ENCODE measurements at regions not wholly inside any gene's neighbourhood (a gene's known extent, or its start where the extent isn't known, plus 50 kb on each side); places are given as distances from the start of the nearest gene placed in this dataset.

DNA sequence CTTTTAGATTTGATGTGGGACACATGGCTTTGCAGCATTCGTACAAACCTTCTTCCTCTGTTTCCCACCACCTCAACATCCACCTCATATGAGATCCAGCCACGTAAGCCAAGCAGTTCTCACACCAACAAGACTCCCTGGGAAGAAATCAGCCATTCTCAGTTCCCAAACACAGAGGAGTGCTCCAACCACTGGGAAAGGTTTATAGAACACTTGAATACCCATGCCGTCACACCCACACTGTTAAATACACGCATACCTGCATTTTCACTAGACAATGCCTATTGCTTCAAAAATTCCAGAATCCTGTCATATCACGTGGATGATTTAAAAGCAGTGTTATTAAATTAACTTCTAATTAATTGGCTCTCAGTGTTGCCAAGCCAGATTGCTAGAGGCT, 347.3 kb downstream of the ENC1 start:
- peaks cover 0 to 3% (median 2%) of the 10 kb centered on the region in 5 donors for H3K27me3 Mint-ChIP-seq
- no peak overlapping the region for H3K27ac Mint-ChIP-seq
- H3K9me3 Mint-ChIP-seq, result no peaks in the 10 kb centered on the region
- no peak for DNase-seq
- no peaks in the 10 kb centered on the region for H3K4me1 Mint-ChIP-seq
- POLR2A ChIA-PET, result no interaction called here
- ATAC-seq, result no peak
- H3K36me3 Mint-ChIP-seq, result no peaks in the 10 kb centered on the region
- H3K4me3 Mint-ChIP-seq, result no peak overlapping the region

GRCh38 chr5:74290634-74291241, 349.8 kb downstream of the ENC1 start:
- peaks cover 2 to 12% (median 3%) of the 10 kb centered on the region in 5 donors for H3K27me3 Mint-ChIP-seq
- POLR2A ChIA-PET, result no interaction called here
- DNase-seq, result no peak
- no peaks in the 10 kb centered on the region for H3K36me3 Mint-ChIP-seq
- no peak for ATAC-seq
- H3K9me3 Mint-ChIP-seq, result no peaks in the 10 kb centered on the region
- no peak overlapping the region for H3K4me3 Mint-ChIP-seq
- no peaks in the 10 kb centered on the region for H3K4me1 Mint-ChIP-seq
- no peak overlapping the region for H3K27ac Mint-ChIP-seq

DNA sequence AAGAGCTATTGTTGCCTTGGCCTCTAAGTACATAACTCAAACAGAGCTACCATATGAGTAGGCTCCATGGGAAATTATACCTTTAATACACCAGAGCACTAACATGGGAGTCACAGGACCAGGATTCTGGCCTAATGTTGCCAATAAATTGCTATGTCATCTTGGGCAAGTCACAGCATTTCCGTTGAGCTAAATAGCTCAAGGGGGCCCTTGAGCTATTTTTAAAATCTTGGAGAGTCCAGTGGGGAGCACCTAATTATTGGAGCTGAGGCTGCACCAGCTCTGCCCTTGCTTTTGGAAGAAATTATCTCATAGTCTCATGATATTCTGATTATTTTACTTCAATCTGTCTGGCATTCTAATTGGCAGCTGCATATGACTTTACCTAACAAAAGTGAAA, 350.8 kb downstream of the ENC1 start:
- H3K4me1 Mint-ChIP-seq, result no peaks in the 10 kb centered on the region
- no peak overlapping the region for H3K27ac Mint-ChIP-seq
- peaks cover 2 to 15% (median 5%) of the 10 kb centered on the region in 5 donors for H3K27me3 Mint-ChIP-seq
- no peaks in the 10 kb centered on the region for H3K36me3 Mint-ChIP-seq
- POLR2A ChIA-PET, result no interaction called here
- DNase-seq (no peak), ATAC-seq (no peak)
- no peak overlapping the region for H3K4me3 Mint-ChIP-seq
- no peaks in the 10 kb centered on the region for H3K9me3 Mint-ChIP-seq

- Mint-ChIP-seq H3K4me1 (no peaks in the 10 kb centered on the region), H3K27ac (no peak overlapping the region), H3K4me3 (no peak overlapping the region), H3K9me3 (no peaks in the 10 kb centered on the region), H3K36me3 (no peaks in the 10 kb centered on the region), H3K27me3 (peaks cover 2 to 20% (median 8%) of the 10 kb centered on the region in 5 donors)
- POLR2A ChIA-PET, result no interaction called here
- no peak for DNase-seq
- ATAC-seq, result no peak
These were observed 351.3 kb downstream of the ENC1 start for GRCh38 chr5:74289238-74289637.

DNA sequence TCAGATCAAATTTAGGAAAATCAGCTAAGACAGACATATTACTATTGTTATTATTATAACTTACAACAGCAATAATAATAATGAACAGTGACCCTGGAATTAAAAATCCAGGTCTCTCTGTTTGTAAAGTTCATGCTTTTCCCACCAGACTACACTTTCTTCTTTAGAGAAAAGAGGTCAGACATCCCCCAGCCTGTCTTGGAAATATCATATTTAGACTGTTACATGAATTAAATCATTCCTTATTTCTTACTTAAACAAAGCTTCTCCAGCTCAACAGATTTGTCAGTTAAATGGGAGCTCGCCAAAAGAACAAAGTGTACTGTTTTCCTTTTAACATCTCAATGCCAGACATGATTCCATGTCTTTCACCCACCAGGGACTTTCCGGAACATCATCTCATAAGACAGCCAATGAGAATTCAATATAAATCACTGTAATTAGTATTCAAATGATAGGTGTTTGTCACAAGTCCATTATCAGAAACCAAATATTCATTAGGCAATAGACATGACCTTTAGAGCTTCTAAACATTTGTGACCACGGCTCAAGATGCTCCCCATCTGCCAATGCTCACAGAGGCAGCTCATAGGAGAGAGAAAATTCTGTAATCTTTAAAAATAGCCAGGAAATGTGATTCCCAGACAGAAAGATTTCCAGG, 351.9 kb downstream of the ENC1 start:
- Mint-ChIP-seq H3K27ac (no peak overlapping the region), H3K4me1 (no peaks in the 10 kb centered on the region), H3K9me3 (no peaks in the 10 kb centered on the region), H3K36me3 (no peaks in the 10 kb centered on the region), H3K27me3 (peaks cover 2 to 23% (median 12%) of the 10 kb centered on the region in 5 donors), H3K4me3 (no peak overlapping the region)
- DNase-seq, result no peak
- no peak for ATAC-seq
- POLR2A ChIA-PET, result no interaction called here

- Mint-ChIP-seq H3K4me1 (no peaks in the 10 kb centered on the region), H3K27ac (no peak overlapping the region), H3K36me3 (no peaks in the 10 kb centered on the region), H3K4me3 (no peak overlapping the region), H3K9me3 (no peaks in the 10 kb centered on the region), H3K27me3 (peaks cover 2 to 23% (median 12%) of the 10 kb centered on the region in 5 donors)
- DNase-seq (no peak), ATAC-seq (no peak)
- POLR2A ChIA-PET, result no interaction called here
These were observed 352.5 kb downstream of the ENC1 start for GRCh38 chr5:74288038-74288437.

DNA sequence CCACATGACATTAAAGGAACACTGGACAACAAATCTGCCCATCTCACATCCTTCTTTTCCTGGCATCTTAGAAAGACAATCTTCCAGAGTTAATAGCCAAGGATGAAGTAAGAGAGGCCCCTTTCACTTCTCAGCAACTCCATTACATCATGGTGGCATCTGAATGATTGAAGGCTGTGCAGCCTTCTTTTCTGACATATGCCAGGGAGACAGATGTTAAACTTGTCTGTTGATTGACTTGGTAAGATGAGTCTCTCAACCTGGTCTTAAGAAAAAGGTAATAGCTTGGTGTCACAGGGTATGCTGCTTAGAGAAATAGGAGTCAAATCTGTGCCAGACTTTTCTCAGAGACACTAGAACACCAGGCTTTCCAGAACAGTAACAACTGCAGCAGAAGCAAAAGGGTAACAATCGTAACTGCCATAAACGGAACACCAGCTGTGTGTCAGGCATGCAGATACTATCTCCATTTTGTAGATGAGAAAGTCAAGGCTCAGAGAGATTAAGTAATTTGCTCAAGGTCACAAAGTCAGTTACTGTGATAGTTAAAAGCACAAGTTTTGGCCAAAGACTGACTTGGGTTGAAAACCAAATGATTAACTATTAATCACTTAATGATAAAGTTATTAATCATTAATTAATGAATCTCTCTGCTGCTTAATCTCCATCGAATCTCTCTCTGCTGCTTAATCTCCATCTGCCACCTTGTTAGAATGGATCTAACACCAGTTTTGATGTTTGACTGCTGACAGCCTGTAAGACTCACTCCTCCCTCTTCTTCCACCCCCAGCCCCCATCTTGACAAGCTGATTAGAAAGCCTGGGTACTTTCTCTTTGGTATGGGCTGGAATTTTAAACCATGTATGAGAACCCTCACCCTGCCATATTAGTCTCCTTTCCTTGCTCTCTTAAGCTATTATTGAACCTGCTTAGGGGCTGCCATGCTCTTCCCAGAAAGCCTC, 353.5 kb downstream of the ENC1 start:
- peaks cover 1 to 23% (median 12%) of the 10 kb centered on the region in 5 donors for H3K27me3 Mint-ChIP-seq
- no peaks in the 10 kb centered on the region for H3K9me3 Mint-ChIP-seq
- no peak for DNase-seq
- H3K4me1 Mint-ChIP-seq, result no peaks in the 10 kb centered on the region
- no peak overlapping the region for H3K4me3 Mint-ChIP-seq
- ATAC-seq, result no peak
- no peaks in the 10 kb centered on the region for H3K36me3 Mint-ChIP-seq
- H3K27ac Mint-ChIP-seq, result no peak overlapping the region
- POLR2A ChIA-PET, result no interaction called here

GRCh38 chr5:74285675-74286280, 354.8 kb downstream of the ENC1 start:
- Mint-ChIP-seq H3K27ac (no peak overlapping the region), H3K4me3 (no peak overlapping the region), H3K27me3 (peaks cover 0 to 23% (median 11%) of the 10 kb centered on the region in 5 donors), H3K36me3 (no peaks in the 10 kb centered on the region), H3K9me3 (no peaks in the 10 kb centered on the region), H3K4me1 (no peaks in the 10 kb centered on the region)
- no peak for DNase-seq
- no peak for ATAC-seq
- POLR2A ChIA-PET, result no interaction called here

GRCh38 chr5:74282490-74282889, 358.0 kb downstream of the ENC1 start:
- H3K27ac Mint-ChIP-seq, result no peak overlapping the region
- peaks cover 0 to 14% (median 6%) of the 10 kb centered on the region in 5 donors for H3K27me3 Mint-ChIP-seq
- no peak for DNase-seq
- no peaks in the 10 kb centered on the region for H3K9me3 Mint-ChIP-seq
- POLR2A ChIA-PET, result no interaction called here
- no peaks in the 10 kb centered on the region for H3K36me3 Mint-ChIP-seq
- no peaks in the 10 kb centered on the region for H3K4me1 Mint-ChIP-seq
- H3K4me3 Mint-ChIP-seq, result no peak overlapping the region
- no peak for ATAC-seq

- Mint-ChIP-seq H3K4me1 (no peaks in the 10 kb centered on the region), H3K4me3 (no peak overlapping the region), H3K27ac (no peak overlapping the region), H3K9me3 (no peaks in the 10 kb centered on the region), H3K27me3 (peaks cover 4 to 21% (median 12%) of the 10 kb centered on the region in 5 donors), H3K36me3 (no peaks in the 10 kb centered on the region)
- POLR2A ChIA-PET, result no interaction called here
- no peak for DNase-seq
- ATAC-seq, result no peak
These were observed 359.4 kb downstream of the ENC1 start for GRCh38 chr5:74281166-74281565.

- Mint-ChIP-seq H3K4me3 (no peak overlapping the region), H3K36me3 (no peaks in the 10 kb centered on the region), H3K4me1 (peaks cover 0 to 2% (median 0%) of the 10 kb centered on the region in 4 donors), H3K27ac (no peak overlapping the region), H3K27me3 (peaks cover 4 to 24% (median 11%) of the 10 kb centered on the region in 5 donors), H3K9me3 (no peaks in the 10 kb centered on the region)
- ATAC-seq (no peak), DNase-seq (no peak)
- POLR2A ChIA-PET, result no interaction called here
These were observed 360.2 kb downstream of the ENC1 start for GRCh38 chr5:74280306-74280705.

GRCh38 chr5:74279244-74279643, 361.3 kb downstream of the ENC1 start:
- no peaks in the 10 kb centered on the region for H3K9me3 Mint-ChIP-seq
- ATAC-seq (no peak), DNase-seq (no peak)
- H3K4me3 Mint-ChIP-seq, result no peak overlapping the region
- peaks cover 0 to 2% (median 0%) of the 10 kb centered on the region in 4 donors for H3K4me1 Mint-ChIP-seq
- no peak overlapping the region for H3K27ac Mint-ChIP-seq
- H3K27me3 Mint-ChIP-seq, result peaks cover 0 to 16% (median 8%) of the 10 kb centered on the region in 5 donors
- POLR2A ChIA-PET, result no interaction called here
- no peaks in the 10 kb centered on the region for H3K36me3 Mint-ChIP-seq

DNA sequence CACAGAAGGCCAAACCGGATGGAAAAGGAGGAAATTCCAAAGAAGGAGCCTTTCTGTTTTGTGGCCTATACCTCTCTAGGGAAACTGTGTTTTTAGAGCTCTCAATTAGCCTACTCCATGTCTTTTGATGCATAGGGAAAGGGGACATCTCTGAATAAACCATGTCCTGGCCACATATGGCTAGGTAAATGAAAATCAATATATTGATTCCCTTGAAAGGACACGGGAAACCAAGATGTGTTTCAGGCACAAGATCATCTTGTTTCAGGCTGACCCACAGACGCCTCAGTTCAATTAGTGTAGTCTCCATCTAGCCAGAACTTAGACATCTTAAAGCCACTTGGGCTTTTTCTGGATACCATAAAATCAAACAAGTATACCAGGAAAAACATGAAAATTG, 363.1 kb downstream of the ENC1 start:
- no peak for ATAC-seq
- H3K27me3 Mint-ChIP-seq, result peaks cover 0 to 12% (median 9%) of the 10 kb centered on the region in 5 donors
- no peak overlapping the region for H3K27ac Mint-ChIP-seq
- H3K4me3 Mint-ChIP-seq, result no peak overlapping the region
- POLR2A ChIA-PET, result no interaction called here
- H3K9me3 Mint-ChIP-seq, result no peaks in the 10 kb centered on the region
- peaks cover 0 to 2% (median 0%) of the 10 kb centered on the region in 4 donors for H3K4me1 Mint-ChIP-seq
- no peak for DNase-seq
- H3K36me3 Mint-ChIP-seq, result no peaks in the 10 kb centered on the region

All from naive thymus-derived CD8-positive, alpha-beta T cell (primary cell).